ENCODE measurements at regions not wholly inside any gene's neighbourhood (a gene's known extent, or its start where the extent isn't known, plus 50 kb on each side); places are given as distances from the start of the nearest gene placed in this dataset.

- TF ChIP-seq, protein P1, sequence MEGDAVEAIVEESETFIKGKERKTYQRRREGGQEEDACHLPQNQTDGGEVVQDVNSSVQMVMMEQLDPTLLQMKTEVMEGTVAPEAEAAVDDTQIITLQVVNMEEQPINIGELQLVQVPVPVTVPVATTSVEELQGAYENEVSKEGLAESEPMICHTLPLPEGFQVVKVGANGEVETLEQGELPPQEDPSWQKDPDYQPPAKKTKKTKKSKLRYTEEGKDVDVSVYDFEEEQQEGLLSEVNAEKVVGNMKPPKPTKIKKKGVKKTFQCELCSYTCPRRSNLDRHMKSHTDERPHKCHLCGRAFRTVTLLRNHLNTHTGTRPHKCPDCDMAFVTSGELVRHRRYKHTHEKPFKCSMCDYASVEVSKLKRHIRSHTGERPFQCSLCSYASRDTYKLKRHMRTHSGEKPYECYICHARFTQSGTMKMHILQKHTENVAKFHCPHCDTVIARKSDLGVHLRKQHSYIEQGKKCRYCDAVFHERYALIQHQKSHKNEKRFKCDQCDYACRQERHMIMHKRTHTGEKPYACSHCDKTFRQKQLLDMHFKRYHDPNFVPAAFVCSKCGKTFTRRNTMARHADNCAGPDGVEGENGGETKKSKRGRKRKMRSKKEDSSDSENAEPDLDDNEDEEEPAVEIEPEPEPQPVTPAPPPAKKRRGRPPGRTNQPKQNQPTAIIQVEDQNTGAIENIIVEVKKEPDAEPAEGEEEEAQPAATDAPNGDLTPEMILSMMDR (IDR thresholded peaks at IDR 0.05; ENCODE audit: low read length) = no peak
- TF ChIP-seq EZH2 (optimal IDR thresholded peaks at IDR 0.05; ENCODE audit: low read depth, low read length) (no peak), EZH2phosphoT487 (IDR thresholded peaks at IDR 0.05; ENCODE audit: low read length) (no peak)
These were observed 128.2 kb upstream of the SDK1 start for GRCh38 chr7:3172768-3173280.

All from MM.1S (cell line).